ENCODE measurements at regions not wholly inside any gene's neighbourhood (a gene's known extent, or its start where the extent isn't known, plus 50 kb on each side); places are given as distances from the start of the nearest gene placed in this dataset.

DNA sequence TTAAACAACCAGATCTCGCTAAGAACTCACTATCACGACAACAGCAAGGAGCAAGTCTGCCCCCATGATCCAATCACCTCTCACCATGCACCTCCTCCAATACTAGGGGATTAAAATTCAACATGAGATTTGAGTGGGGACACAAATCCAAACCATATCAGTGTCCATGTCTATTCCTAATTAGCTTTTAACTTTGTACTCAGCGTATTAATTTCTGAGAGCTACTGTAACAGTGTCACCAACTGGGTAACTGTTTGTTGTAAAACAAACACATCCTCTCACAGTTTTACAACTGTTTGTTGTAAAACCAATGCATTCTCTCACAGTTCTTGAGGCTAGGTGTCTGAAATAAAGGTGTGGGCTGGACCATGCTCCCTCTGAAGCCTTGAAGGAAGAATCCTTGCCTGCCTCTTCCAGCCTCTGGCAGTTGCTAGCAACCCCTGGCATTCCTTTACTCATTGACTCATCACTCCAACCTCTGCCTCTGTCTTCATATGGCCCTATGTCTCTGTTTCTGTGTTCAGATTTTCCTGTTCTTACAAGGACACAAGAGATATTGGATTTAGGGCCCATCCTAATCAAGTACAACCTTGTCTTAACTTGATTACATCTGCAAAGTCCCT is 121.2 kb downstream of the LTN1 start:
- H3K36me3 ChIP-seq (ENCODE audit: control insufficient read depth in 4 of 4, insufficient read depth in 4 of 4, low read length in 4 of 4) = peaks cover 11 to 22% (median 17%) of the 10 kb centered on the region in 4 donors
- no peak for DNase-seq
- H3K27me3 ChIP-seq (ENCODE audit: control insufficient read depth in 3 of 3, insufficient read depth in 3 of 3, low read length in 2 of 3) = no peaks in the 10 kb centered on the region
- H3K9me3 ChIP-seq (ENCODE audit: control insufficient read depth in 4 of 4, insufficient read depth in 3 of 4, low read length in 3 of 4) = no peaks in the 10 kb centered on the region
- H3K4me3 ChIP-seq = no peak overlapping the region
- H3K9ac ChIP-seq (ENCODE audit: insufficient read depth in 1 of 2, low read length in 2 of 2) = no peak overlapping the region
- H3K27ac ChIP-seq (ENCODE audit: low read depth in 1 of 2, low read length in 1 of 2) = no peak overlapping the region
- TF ChIP-seq, protein P1, sequence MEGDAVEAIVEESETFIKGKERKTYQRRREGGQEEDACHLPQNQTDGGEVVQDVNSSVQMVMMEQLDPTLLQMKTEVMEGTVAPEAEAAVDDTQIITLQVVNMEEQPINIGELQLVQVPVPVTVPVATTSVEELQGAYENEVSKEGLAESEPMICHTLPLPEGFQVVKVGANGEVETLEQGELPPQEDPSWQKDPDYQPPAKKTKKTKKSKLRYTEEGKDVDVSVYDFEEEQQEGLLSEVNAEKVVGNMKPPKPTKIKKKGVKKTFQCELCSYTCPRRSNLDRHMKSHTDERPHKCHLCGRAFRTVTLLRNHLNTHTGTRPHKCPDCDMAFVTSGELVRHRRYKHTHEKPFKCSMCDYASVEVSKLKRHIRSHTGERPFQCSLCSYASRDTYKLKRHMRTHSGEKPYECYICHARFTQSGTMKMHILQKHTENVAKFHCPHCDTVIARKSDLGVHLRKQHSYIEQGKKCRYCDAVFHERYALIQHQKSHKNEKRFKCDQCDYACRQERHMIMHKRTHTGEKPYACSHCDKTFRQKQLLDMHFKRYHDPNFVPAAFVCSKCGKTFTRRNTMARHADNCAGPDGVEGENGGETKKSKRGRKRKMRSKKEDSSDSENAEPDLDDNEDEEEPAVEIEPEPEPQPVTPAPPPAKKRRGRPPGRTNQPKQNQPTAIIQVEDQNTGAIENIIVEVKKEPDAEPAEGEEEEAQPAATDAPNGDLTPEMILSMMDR (IDR thresholded peaks at IDR 0.05; ENCODE audit: control extremely low read depth, extremely low read depth) = no peak
- no peaks in the 10 kb centered on the region for H3K4me1 ChIP-seq (ENCODE audit: control insufficient read depth in 5 of 5, insufficient read depth in 5 of 5, low read length in 5 of 5)
- WGBS, 2 donors = 94 to 95% methylated on average over 3 of the region's 3 CpGs
- ATAC-seq (ENCODE audit: insufficient read depth, low FRiP score) = peak; percentile 11

DNA sequence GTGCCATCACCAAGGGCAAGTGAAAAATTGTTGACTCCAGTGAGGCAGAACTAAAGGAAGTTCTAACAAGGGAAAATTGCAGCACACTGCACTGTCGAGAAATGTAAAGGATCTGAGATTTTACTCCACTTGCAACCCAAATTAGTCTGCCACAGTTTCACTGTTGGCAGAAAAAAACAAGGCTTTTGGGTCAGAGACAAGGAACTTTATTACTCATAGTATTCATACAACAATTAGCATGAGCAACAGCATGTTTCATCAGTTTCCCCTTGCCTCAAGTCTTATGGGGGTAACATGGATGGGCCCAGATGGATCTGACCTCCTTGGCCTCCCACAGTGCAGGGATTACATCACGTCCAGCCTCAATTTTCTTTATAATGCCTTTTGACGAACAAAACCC is 125.3 kb downstream of the LTN1 start:
- Histone ChIP-seq H3K27me3 (ENCODE audit: control insufficient read depth in 3 of 3, insufficient read depth in 3 of 3, low read length in 2 of 3) (no peaks in the 10 kb centered on the region), H3K9ac (ENCODE audit: insufficient read depth in 1 of 2, low read length in 2 of 2) (no peak overlapping the region), H3K27ac (ENCODE audit: low read depth in 1 of 2, low read length in 1 of 2) (no peak overlapping the region), H3K4me1 (ENCODE audit: control insufficient read depth in 5 of 5, insufficient read depth in 5 of 5, low read length in 5 of 5) (no peaks in the 10 kb centered on the region), H3K36me3 (ENCODE audit: control insufficient read depth in 4 of 4, insufficient read depth in 4 of 4, low read length in 4 of 4) (peaks cover 0 to 13% (median 5%) of the 10 kb centered on the region in 4 donors), H3K4me3 (no peak overlapping the region), H3K9me3 (ENCODE audit: control insufficient read depth in 4 of 4, insufficient read depth in 3 of 4, low read length in 3 of 4) (no peaks in the 10 kb centered on the region)
- TF ChIP-seq, protein P1 (IDR thresholded peaks at IDR 0.05; ENCODE audit: control extremely low read depth, extremely low read depth) = no peak
- DNase-seq (no peak), ATAC-seq (ENCODE audit: insufficient read depth, low FRiP score) (no peak)
- 90 to 94% methylated on average over 3 of the region's 3 CpGs for WGBS, 2 donors

- H3K9ac ChIP-seq (ENCODE audit: insufficient read depth in 1 of 2, low read length in 2 of 2) = no peak overlapping the region
- no peak overlapping the region for H3K27ac ChIP-seq (ENCODE audit: low read depth in 1 of 2, low read length in 1 of 2)
- DNase-seq (no peak), ATAC-seq (ENCODE audit: insufficient read depth, low FRiP score) (no peak)
- peaks cover 0 to 2% (median 0%) of the 10 kb centered on the region in 5 donors for H3K4me1 ChIP-seq (ENCODE audit: control insufficient read depth in 5 of 5, insufficient read depth in 5 of 5, low read length in 5 of 5)
- no peaks in the 10 kb centered on the region for H3K9me3 ChIP-seq (ENCODE audit: control insufficient read depth in 4 of 4, insufficient read depth in 3 of 4, low read length in 3 of 4)
- TF ChIP-seq, protein P1 (IDR thresholded peaks at IDR 0.05; ENCODE audit: control extremely low read depth, extremely low read depth) = no peak
- no peak overlapping the region for H3K4me3 ChIP-seq
- H3K27me3 ChIP-seq (ENCODE audit: control insufficient read depth in 3 of 3, insufficient read depth in 3 of 3, low read length in 2 of 3) = no peaks in the 10 kb centered on the region
- H3K36me3 ChIP-seq (ENCODE audit: control insufficient read depth in 4 of 4, insufficient read depth in 4 of 4, low read length in 4 of 4) = peaks cover 0 to 10% (median 2%) of the 10 kb centered on the region in 4 donors
- 95% methylated on average over 5 of the region's 5 CpGs for WGBS, 2 donors
These were observed 127.0 kb downstream of the LTN1 start for GRCh38 chr21:28865488-28866186.

Measured in lung (tissue), 11 donors.